OCI-LY7 (cell line): ENCODE measurements at regions not wholly inside any gene's neighbourhood (a gene's known extent, or its start where the extent isn't known, plus 50 kb on each side); places are given as distances from the start of the nearest gene placed in this dataset.

Source experiments
- BruUV-seq: library from RNA; stranded (reverse); fragments of 400-500 nt; replicated peaks from 2 replicates; lab custom pipeline; 2021; lab: Mats Ljungman, UMichigan
- CTCF ChIA-PET: fragments of 300-600 bp; sonication (Branson Sonifier 250); formaldehyde crosslinking; loops from one replicate; lab custom pipeline; 2022; ENCODE audit warnings: antibody characterized with exemption; ENCODE audit not compliant: unreplicated experiment; lab: Charles Lee
- POLR2A ChIA-PET: fragments of 300-600 bp; sonication (Branson Sonifier 250); formaldehyde crosslinking; loops from one replicate; lab custom pipeline; 2022; ENCODE audit warnings: antibody characterized with exemption; lab: Charles Lee
- DNase-seq: peaks from one replicate; pipeline ENCODE4 v3.0.0-alpha.2; 2015; ENCODE audit warnings: low spot score
- H2AFZ ChIP-seq: fragments of 200-600 bp; sonication (generic), shearing (Covaris generic); 2 replicates; pipeline ENCODE4 v1.6.1; 2014; ENCODE audit warnings: mild to moderate bottlenecking, antibody characterized with exemption, low read length, moderate library complexity
- H3K27ac ChIP-seq: fragments of 200-600 bp; sonication (generic); 2 replicates; pipeline ENCODE4 v1.5.1; 2014; ENCODE audit warnings: mixed run types, low read depth, mild to moderate bottlenecking, moderate library complexity, low read length, inconsistent platforms; ENCODE audit not compliant: poor library complexity, severe bottlenecking
- H3K36me3 ChIP-seq: fragments of 200-600 bp; sonication (generic); 2 replicates; pipeline ENCODE4 v1.6.1; 2014; ENCODE audit warnings: mild to moderate bottlenecking, antibody characterized with exemption, low read length, moderate library complexity, mixed read lengths; ENCODE audit not compliant: insufficient read depth
- H3K4me1 ChIP-seq: fragments of 200-600 bp; sonication (generic); 2 replicates; pipeline ENCODE4 v1.5.1; 2014; ENCODE audit warnings: mild to moderate bottlenecking, low read length; ENCODE audit not compliant: insufficient read depth, poor library complexity, severe bottlenecking
- H3K4me2 ChIP-seq: fragments of 200-600 bp; sonication (generic); 2 replicates; pipeline ENCODE4 v1.6.1; 2014; ENCODE audit warnings: mild to moderate bottlenecking, low read length
- H3K4me3 ChIP-seq: fragments of 200-600 bp; sonication (generic); 2 replicates; pipeline ENCODE4 v1.5.1; 2014; ENCODE audit warnings: mild to moderate bottlenecking, low read depth, low read length; ENCODE audit not compliant: poor library complexity, severe bottlenecking
- H3K79me2 ChIP-seq: fragments of 200-600 bp; sonication (generic); 2 replicates; pipeline ENCODE4 v1.6.1; 2016; ENCODE audit warnings: low read depth, mild to moderate bottlenecking, low read length, moderate library complexity, mixed read lengths; ENCODE audit not compliant: insufficient read depth
- H3K9me2 ChIP-seq: fragments of 200-600 bp; sonication (generic); 2 replicates; pipeline ENCODE4 v1.6.1; 2016; ENCODE audit warnings: mild to moderate bottlenecking, low read length, mixed read lengths; ENCODE audit not compliant: insufficient read depth
- H3K9me3 ChIP-seq: fragments of 200-600 bp; sonication (generic); 2 replicates; pipeline ENCODE4 v1.6.1; 2014; ENCODE audit warnings: mild to moderate bottlenecking, mixed run types, low read length, mixed read lengths
- H4K20me1 ChIP-seq: fragments of 200-600 bp; sonication (generic); 2 replicates; pipeline ENCODE4 v1.6.1; 2014; ENCODE audit warnings: mild to moderate bottlenecking, antibody characterized with exemption, low read length, moderate library complexity, mixed read lengths; ENCODE audit not compliant: insufficient read depth
- EZH2phosphoT487 ChIP-seq: fragments of 200-600 bp; sonication (generic); IDR thresholded peaks from 2 replicates; pipeline ENCODE4 v1.6.1; 2018; ENCODE audit warnings: low read depth, borderline replicate concordance, mild to moderate bottlenecking, mixed run types, antibody characterized with exemption, low read length, moderate library complexity, mixed read lengths
- intact Hi-C: fragments of 100-400 bp; cut with micrococcal nuclease; formaldehyde crosslinking; loops from one replicate; pipeline ENCODE4 v1.10.0; 2022; ENCODE audit not compliant: unreplicated experiment
- TF ChIP-seq, protein P1 (sequence below): fragments of 200-600 bp; sonication (generic); conservative IDR thresholded peaks from 2 replicates; pipeline ENCODE4 v1.5.1; 2014; ENCODE audit warnings: mild to moderate bottlenecking, antibody characterized with exemption, low read length, moderate library complexity, mixed read lengths

DNA sequence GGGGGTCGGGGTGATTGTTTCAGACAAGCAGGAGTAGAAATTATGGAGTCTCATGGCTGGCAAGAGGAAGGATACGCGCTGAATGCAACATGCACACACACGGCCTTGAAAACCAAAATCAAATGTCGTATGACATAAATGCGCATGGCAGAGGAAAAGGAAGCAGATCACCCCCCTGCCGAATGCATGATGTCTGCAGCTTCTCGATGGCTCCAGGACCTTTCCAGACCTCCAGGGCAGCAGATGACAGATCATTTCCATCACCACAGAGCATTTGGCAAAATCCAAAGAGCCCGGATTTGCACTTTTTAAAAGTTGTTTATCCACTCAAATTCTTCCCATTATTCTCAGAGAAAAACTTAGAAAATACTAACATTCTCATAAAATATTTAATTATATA, 211.7 kb downstream of the NHLRC3 start:
- Histone ChIP-seq H3K36me3 (no peaks in the 10 kb centered on the region), H3K4me2 (no peak overlapping the region), H3K9me3 (no peaks in the 10 kb centered on the region), H3K27ac (no peak overlapping the region), H3K9me2 (no peaks in the 10 kb centered on the region), H4K20me1 (no peaks in the 10 kb centered on the region), H3K79me2 (no peaks in the 10 kb centered on the region), H3K4me3 (no peak overlapping the region), H2AFZ (no peak overlapping the region), H3K4me1 (no peaks in the 10 kb centered on the region)
- TF ChIP-seq, protein P1, sequence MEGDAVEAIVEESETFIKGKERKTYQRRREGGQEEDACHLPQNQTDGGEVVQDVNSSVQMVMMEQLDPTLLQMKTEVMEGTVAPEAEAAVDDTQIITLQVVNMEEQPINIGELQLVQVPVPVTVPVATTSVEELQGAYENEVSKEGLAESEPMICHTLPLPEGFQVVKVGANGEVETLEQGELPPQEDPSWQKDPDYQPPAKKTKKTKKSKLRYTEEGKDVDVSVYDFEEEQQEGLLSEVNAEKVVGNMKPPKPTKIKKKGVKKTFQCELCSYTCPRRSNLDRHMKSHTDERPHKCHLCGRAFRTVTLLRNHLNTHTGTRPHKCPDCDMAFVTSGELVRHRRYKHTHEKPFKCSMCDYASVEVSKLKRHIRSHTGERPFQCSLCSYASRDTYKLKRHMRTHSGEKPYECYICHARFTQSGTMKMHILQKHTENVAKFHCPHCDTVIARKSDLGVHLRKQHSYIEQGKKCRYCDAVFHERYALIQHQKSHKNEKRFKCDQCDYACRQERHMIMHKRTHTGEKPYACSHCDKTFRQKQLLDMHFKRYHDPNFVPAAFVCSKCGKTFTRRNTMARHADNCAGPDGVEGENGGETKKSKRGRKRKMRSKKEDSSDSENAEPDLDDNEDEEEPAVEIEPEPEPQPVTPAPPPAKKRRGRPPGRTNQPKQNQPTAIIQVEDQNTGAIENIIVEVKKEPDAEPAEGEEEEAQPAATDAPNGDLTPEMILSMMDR: no peak
- TF ChIP-seq EZH2phosphoT487: no peak
- no peak for DNase-seq
- intact Hi-C loops: no loop called here
- no TSS peak for BruUV-seq
- ChIA-PET CTCF (no interaction called here), POLR2A (interaction anchor here (1.0 kb wide), 1 partner anchor 8 kb away, joined by 3 read pairs; no protein-coding TSS in a partner anchor)

DNA sequence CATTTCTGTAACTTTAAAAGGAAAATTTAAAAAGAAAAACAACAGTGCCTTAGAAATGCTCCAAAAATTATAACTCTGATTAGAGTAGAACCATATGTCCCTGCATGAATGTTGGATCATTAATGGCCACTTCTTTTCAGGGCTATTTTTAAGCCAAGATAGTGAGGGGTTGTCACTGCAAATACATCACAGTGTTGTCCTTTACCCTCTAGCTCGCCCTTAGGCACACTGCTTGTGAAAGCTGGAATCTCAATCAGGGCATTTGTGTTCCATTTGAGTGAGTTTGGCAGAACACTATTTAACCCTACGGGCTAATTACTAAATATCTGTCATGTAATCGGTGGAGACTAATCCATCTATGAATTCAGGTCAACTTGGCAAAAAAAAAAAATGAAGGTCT, 212.2 kb downstream of the NHLRC3 start:
- no peak overlapping the region for H3K4me2 ChIP-seq
- CTCF ChIA-PET: no interaction called here
- no peak for DNase-seq
- no peak overlapping the region for H3K27ac ChIP-seq
- H3K9me3 ChIP-seq: no peaks in the 10 kb centered on the region
- no peak overlapping the region for H2AFZ ChIP-seq
- no peaks in the 10 kb centered on the region for H4K20me1 ChIP-seq
- no peaks in the 10 kb centered on the region for H3K4me1 ChIP-seq
- TF ChIP-seq, protein P1: no peak
- TF ChIP-seq EZH2phosphoT487: no peak
- H3K79me2 ChIP-seq: no peaks in the 10 kb centered on the region
- intact Hi-C loops: no loop called here
- no peaks in the 10 kb centered on the region for H3K9me2 ChIP-seq
- no peak overlapping the region for H3K4me3 ChIP-seq
- H3K36me3 ChIP-seq: no peaks in the 10 kb centered on the region
- no TSS peak for BruUV-seq
- POLR2A ChIA-PET: interaction anchor here (0.7 to 1.0 kb wide), 2 partner anchors 8 to 147 kb away, joined by 3 read pairs; no protein-coding TSS in a partner anchor

DNA sequence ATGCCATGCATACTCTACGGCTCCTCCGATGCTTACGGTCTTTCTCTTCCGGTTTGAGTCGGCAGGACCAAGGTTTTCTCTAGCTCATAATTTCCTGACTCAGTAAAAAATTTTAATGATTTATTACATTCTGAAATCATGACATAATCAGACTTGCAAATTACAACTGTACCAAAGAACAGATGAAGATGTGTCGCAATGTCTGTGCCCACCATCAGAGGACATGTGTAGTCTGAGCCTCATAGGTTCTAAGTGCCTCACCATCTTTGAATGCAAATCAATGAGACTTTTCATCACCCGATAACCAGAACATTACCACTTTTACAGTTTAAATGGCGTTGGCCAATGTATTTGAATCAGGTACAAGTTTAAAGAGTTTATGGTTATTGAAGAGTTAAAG, 213.1 kb downstream of the NHLRC3 start:
- Histone ChIP-seq H2AFZ (no peak overlapping the region), H3K4me2 (no peak overlapping the region), H3K9me2 (no peaks in the 10 kb centered on the region), H3K27ac (no peak overlapping the region), H3K4me1 (no peaks in the 10 kb centered on the region), H3K79me2 (no peaks in the 10 kb centered on the region), H3K9me3 (no peaks in the 10 kb centered on the region), H3K4me3 (no peak overlapping the region), H4K20me1 (no peaks in the 10 kb centered on the region), H3K36me3 (no peaks in the 10 kb centered on the region)
- no TSS peak for BruUV-seq
- TF ChIP-seq, protein P1: no peak
- no peak for TF ChIP-seq EZH2phosphoT487
- DNase-seq: no peak
- ChIA-PET POLR2A (interaction anchor here (0.7 kb wide), 1 partner anchor 148 kb away, joined by 3 read pairs; no protein-coding TSS in a partner anchor), CTCF (no interaction called here)
- intact Hi-C loops: no loop called here
